ENCODE measurements at regions not wholly inside any gene's neighbourhood (a gene's known extent, or its start where the extent isn't known, plus 50 kb on each side); places are given as distances from the start of the nearest gene placed in this dataset.

DNA sequence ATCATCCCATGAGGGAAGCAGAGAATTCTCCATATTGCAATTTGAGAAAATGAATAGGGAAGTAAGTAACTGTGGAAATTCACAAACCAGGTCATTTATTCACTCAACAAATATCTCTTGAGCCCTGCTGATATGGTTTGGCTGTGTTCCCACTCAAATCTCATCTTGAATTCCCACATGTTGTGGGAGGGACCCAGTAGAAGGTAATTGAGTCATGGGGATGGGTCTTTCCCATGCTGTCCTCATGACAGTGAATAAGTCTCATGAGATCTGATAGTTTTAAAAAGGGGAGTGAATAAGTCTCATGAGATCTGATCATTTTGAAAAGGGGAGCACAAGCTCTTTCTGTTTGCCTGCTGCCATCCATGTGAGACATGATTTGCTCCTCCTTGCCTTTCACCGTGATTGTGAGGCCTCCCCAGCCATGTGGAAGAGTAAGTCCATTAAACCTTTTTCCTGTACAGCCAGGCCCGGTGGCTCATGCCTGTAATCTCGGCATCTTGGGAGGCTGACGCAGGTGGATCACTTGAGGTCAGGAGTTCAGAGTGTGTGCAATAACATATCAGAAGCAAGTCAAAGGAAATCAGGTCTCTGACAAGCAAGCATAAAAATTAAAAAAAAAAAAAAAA, 193.2 kb downstream of the NDUFA10 start:
- TF ChIP-seq JUN (IDR thresholded peaks at IDR 0.05; ENCODE audit: borderline replicate concordance, insufficient read depth, insufficient read length, low read depth) (no peak), EZH2 (IDR thresholded peaks at IDR 0.05; ENCODE audit: borderline replicate concordance, low read depth, low read length, severe bottlenecking) (no peak), POLR2AphosphoS5 (IDR thresholded peaks at IDR 0.05; ENCODE audit: insufficient read depth, low read depth, low read length) (no peak), POLR2A (IDR thresholded peaks at IDR 0.05; ENCODE audit: low read depth, low read length) (no peak), FOS (IDR thresholded peaks at IDR 0.05; ENCODE audit: borderline replicate concordance, insufficient read depth, low read length) (no peak), GATA2 (IDR thresholded peaks at IDR 0.05; ENCODE audit: insufficient read depth, insufficient read length, low read depth, low read length) (no peak)
- TF ChIP-seq, protein P1, sequence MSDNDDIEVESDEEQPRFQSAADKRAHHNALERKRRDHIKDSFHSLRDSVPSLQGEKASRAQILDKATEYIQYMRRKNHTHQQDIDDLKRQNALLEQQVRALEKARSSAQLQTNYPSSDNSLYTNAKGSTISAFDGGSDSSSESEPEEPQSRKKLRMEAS (IDR thresholded peaks at IDR 0.05; ENCODE audit: insufficient read depth, insufficient read length): no peak
- TF ChIP-seq, protein P2, sequence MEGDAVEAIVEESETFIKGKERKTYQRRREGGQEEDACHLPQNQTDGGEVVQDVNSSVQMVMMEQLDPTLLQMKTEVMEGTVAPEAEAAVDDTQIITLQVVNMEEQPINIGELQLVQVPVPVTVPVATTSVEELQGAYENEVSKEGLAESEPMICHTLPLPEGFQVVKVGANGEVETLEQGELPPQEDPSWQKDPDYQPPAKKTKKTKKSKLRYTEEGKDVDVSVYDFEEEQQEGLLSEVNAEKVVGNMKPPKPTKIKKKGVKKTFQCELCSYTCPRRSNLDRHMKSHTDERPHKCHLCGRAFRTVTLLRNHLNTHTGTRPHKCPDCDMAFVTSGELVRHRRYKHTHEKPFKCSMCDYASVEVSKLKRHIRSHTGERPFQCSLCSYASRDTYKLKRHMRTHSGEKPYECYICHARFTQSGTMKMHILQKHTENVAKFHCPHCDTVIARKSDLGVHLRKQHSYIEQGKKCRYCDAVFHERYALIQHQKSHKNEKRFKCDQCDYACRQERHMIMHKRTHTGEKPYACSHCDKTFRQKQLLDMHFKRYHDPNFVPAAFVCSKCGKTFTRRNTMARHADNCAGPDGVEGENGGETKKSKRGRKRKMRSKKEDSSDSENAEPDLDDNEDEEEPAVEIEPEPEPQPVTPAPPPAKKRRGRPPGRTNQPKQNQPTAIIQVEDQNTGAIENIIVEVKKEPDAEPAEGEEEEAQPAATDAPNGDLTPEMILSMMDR (IDR thresholded peaks at IDR 0.05; ENCODE audit: extremely low read depth in 1 of 2, insufficient read depth in 1 of 2, low read depth in 1 of 2, low read length in 2 of 2): no peak
